Left colon (tissue), 2 donors: ENCODE measurements at regions not wholly inside any gene's neighbourhood (a gene's known extent, or its start where the extent isn't known, plus 50 kb on each side); places are given as distances from the start of the nearest gene placed in this dataset.
A peak's percentile ranks its signal among the peaks of the same experiment; 100 is the strongest.

Source experiments
- ATAC-seq: fragments of 200-7000 bp; cut with Tn5 transposase; one replicate; pipeline ENCODE4 v1.9.1; 2020; ENCODE audit warnings: mild to moderate bottlenecking, moderate library complexity
- DNase-seq, 2 donors: peaks; one replicate each; pipeline ENCODE4 v3.0.0-alpha.2; 2020
- intact Hi-C, 2 donors: fragments of 100-400 bp; cut with DNase I in 1 of 2; cut with micrococcal nuclease in 1 of 2; formaldehyde crosslinking; loops; one replicate each; pipeline versions ENCODE4 v1.11.2 to v1.14.0; 2022; cut with DNase I, micrococcal nuclease
- donor health status: DM: no; HTN: no; CAD: no.
- donor health status: DM: yes; HTN: yes; CAD: no.

GRCh38 chr15:53462651-53463050, 296.8 kb downstream of the WDR72 start:
- intact Hi-C loops, result no loop called here
- ATAC-seq, result no peak
- no peak for DNase-seq

- intact Hi-C loops, result no loop called here
- ATAC-seq (no peak), DNase-seq (no peak)
These were observed 297.8 kb downstream of the WDR72 start for GRCh38 chr15:53461677-53462076.

- intact Hi-C loops, result no loop called here
- ATAC-seq (no peak), DNase-seq (no peak)
These were observed 300.7 kb downstream of the WDR72 start for GRCh38 chr15:53458736-53459135.

- DNase-seq (no peak), ATAC-seq (peak; percentile 39)
- intact Hi-C loops, result no loop called here
These were observed 302.0 kb downstream of the WDR72 start for GRCh38 chr15:53457479-53457878.

- intact Hi-C loops, result no loop called here
- ATAC-seq, result no peak
- no peak for DNase-seq
These were observed 304.4 kb downstream of the WDR72 start for GRCh38 chr15:53454843-53455721.

- intact Hi-C loops, result no loop called here
- ATAC-seq, result no peak
- DNase-seq, result no peak
These were observed 305.0 kb downstream of the WDR72 start for GRCh38 chr15:53454535-53454842.

- DNase-seq (peak; percentile 22 to 54), ATAC-seq (peak; percentile 94)
- intact Hi-C loops, result no loop called here
These were observed 306.0 kb downstream of the WDR72 start for GRCh38 chr15:53453253-53454105.

GRCh38 chr15:53448232-53449015, 311.0 kb downstream of the WDR72 start:
- intact Hi-C loops, result no loop called here
- no peak for ATAC-seq
- no peak for DNase-seq

- DNase-seq, result no peak
- ATAC-seq, result no peak
- intact Hi-C loops, result no loop called here
These were observed 311.7 kb downstream of the WDR72 start for GRCh38 chr15:53447742-53448141.

- DNase-seq (no peak), ATAC-seq (no peak)
- intact Hi-C loops, result no loop called here
These were observed 312.3 kb downstream of the WDR72 start for GRCh38 chr15:53447053-53447574.

- peak; percentile 27 to 38 for DNase-seq
- intact Hi-C loops, result no loop called here
- peak; percentile 38 for ATAC-seq
These were observed 313.1 kb downstream of the WDR72 start for GRCh38 chr15:53446376-53446775.

- ATAC-seq, result no peak
- intact Hi-C loops, result no loop called here
- no peak for DNase-seq
These were observed 313.9 kb downstream of the WDR72 start for GRCh38 chr15:53445531-53445930.

GRCh38 chr15:53437985-53438841, 321.2 kb downstream of the WDR72 start:
- DNase-seq, result no peak
- ATAC-seq, result no peak
- intact Hi-C loops, result no loop called here

GRCh38 chr15:53437366-53437765, 322.1 kb downstream of the WDR72 start:
- ATAC-seq (no peak), DNase-seq (no peak)
- intact Hi-C loops, result no loop called here

GRCh38 chr15:53434174-53434678, 325.2 kb downstream of the WDR72 start:
- intact Hi-C loops, result no loop called here
- no peak for ATAC-seq
- no peak for DNase-seq

- intact Hi-C loops, result no loop called here
- no peak for DNase-seq
- no peak for ATAC-seq
These were observed 343.1 kb downstream of the WDR72 start for GRCh38 chr15:53416219-53416940.

GRCh38 chr15:53414167-53414566, 345.3 kb downstream of the WDR72 start:
- DNase-seq (no peak), ATAC-seq (no peak)
- intact Hi-C loops, result no loop called here

- ATAC-seq (no peak), DNase-seq (no peak)
- intact Hi-C loops, result no loop called here
These were observed 346.9 kb downstream of the WDR72 start for GRCh38 chr15:53412542-53412941.
